BJ (cell line): ENCODE measurements at regions not wholly inside any gene's neighbourhood (a gene's known extent, or its start where the extent isn't known, plus 50 kb on each side); places are given as distances from the start of the nearest gene placed in this dataset.
"Not testable (repeated sequence)": the region's sequence is repeated elsewhere in the genome, so short reads cannot be mapped to it uniquely, and the experiment has no call there.

Source experiments
- CTCF ChIA-PET: fragments of 350-600 bp; formaldehyde crosslinking; extraction: SDS; loops from one replicate; lab custom pipeline; 2021; ENCODE audit warnings: antibody characterized with exemption, inconsistent platforms; lab: Yijun Ruan, JAX
- POLR2A ChIA-PET: fragments of 300-600 bp; sonication (Branson Sonifier 250); formaldehyde crosslinking; extraction: SDS; loops from one replicate; lab custom pipeline; 2021; ENCODE audit warnings: antibody characterized with exemption; lab: Charles Lee
- DNase-seq: peaks from one replicate; pipeline ENCODE4 v3.0.0-alpha.2; 2011; ENCODE audit warnings: low read depth
- H3K27me3 ChIP-seq: 2 replicates; pipeline ENCODE4 v1.6.0; 2011; ENCODE audit warnings: low read length; ENCODE audit not compliant: control insufficient read depth, insufficient read depth
- H3K36me3 ChIP-seq: 2 replicates; pipeline ENCODE4 v1.5.1; 2011; ENCODE audit warnings: low read length; ENCODE audit not compliant: control insufficient read depth, insufficient read depth
- H3K4me3 ChIP-seq: 2 replicates; pipeline ENCODE4 v1.5.1; 2011; ENCODE audit warnings: low read depth, mild to moderate bottlenecking, control low read depth, low read length
- TF ChIP-seq, protein P1 (sequence below): IDR thresholded peaks from 2 replicates; pipeline ENCODE4 v1.5.1; 2011; ENCODE audit warnings: low read depth, mild to moderate bottlenecking, control low read depth, inconsistent platforms, low read length, moderate library complexity; ENCODE audit not compliant: insufficient read depth

DNA sequence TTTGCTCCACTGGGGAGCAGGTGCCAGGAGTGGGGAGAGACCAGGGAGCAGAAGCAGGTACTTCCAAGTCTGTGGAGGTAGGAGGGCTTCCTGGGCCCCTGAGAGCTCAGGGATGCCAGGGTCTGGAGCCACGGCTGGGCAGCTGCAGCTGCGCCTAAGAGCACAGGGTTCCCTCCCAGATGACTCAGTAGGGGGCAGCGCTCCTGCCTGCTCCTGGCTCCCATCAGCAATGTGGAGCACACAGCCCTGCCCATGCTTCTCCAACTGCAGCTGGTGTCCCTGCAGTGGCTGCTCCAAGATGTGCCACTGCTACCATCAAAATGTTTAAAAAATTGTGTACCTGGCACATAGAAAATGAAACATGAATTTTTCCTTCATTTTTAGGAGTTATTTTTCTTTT, 1028.2 kb downstream of the PCDH7 start:
- no peak overlapping the region for H3K4me3 ChIP-seq
- H3K36me3 ChIP-seq: no peaks in the 10 kb centered on the region
- POLR2A ChIA-PET: no interaction called here
- TF ChIP-seq, protein P1, sequence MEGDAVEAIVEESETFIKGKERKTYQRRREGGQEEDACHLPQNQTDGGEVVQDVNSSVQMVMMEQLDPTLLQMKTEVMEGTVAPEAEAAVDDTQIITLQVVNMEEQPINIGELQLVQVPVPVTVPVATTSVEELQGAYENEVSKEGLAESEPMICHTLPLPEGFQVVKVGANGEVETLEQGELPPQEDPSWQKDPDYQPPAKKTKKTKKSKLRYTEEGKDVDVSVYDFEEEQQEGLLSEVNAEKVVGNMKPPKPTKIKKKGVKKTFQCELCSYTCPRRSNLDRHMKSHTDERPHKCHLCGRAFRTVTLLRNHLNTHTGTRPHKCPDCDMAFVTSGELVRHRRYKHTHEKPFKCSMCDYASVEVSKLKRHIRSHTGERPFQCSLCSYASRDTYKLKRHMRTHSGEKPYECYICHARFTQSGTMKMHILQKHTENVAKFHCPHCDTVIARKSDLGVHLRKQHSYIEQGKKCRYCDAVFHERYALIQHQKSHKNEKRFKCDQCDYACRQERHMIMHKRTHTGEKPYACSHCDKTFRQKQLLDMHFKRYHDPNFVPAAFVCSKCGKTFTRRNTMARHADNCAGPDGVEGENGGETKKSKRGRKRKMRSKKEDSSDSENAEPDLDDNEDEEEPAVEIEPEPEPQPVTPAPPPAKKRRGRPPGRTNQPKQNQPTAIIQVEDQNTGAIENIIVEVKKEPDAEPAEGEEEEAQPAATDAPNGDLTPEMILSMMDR: no peak
- no peak for DNase-seq
- no peaks in the 10 kb centered on the region for H3K27me3 ChIP-seq
- CTCF ChIA-PET: no interaction called here

DNA sequence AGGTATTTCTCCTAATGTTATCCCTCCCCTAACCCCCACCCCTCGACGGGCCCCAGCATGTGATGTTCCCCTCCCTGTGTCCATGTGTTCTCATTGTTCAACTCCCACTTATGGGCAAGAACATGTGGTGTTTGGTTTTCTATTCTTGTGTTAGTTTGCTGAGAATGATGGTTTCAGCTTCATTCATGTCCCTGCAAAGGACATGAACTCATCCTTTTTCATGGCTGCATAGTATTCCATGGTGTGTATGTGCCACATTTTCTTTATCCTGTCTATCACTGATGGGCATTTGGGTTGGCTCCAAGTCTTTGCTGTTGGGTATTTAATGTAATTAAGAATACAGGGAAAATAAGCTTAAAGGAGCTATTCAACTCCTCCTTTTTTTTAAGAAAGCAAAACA, 1030.4 kb downstream of the PCDH7 start:
- POLR2A ChIA-PET, H3K4me3 ChIP-seq, CTCF ChIA-PET, H3K27me3 ChIP-seq, DNase-seq, H3K36me3 ChIP-seq: not testable (repeated sequence)

DNA sequence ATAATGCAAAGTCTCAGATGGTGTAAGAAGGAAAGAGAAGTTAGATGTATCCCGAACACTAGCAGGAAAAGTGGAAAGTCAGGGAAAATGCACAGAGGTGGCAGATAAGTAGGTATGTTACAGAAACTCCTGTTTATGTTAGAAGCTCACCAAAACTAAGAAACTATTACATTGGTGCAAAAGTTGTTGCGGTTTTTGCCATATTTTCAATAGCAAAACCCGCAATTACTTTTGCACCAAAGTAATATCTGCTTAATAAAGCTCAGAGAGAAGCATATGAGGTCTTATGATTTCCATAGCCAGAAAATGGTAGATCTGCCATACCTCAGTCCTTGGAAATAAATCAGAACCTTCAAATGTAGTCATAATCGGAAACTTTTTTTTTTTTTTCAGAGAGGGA, 1035.6 kb downstream of the PCDH7 start:
- ChIA-PET POLR2A (no interaction called here), CTCF (no interaction called here)
- no peaks in the 10 kb centered on the region for H3K36me3 ChIP-seq
- no peaks in the 10 kb centered on the region for H3K27me3 ChIP-seq
- no peak for DNase-seq
- H3K4me3 ChIP-seq: no peak overlapping the region
- TF ChIP-seq, protein P1: no peak

DNA sequence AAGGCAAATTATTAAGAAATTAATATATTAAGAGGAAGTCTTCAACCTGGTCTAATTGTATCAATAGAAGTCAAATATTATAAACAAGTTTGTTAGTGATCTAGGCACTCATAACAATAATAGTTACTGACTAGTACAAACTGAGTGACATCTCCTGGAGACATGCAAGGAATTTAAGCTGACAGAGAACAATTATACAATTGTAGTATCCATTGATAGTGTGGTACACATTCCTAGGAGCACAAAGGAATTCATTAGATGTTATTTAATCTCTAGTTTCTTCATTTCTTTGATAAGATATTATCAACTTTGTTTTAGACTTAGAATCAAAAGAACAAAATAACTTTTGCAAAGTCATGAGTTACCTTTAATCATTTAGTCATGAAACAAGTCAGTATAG, 1048.6 kb downstream of the PCDH7 start:
- TF ChIP-seq, protein P1: no peak
- no peaks in the 10 kb centered on the region for H3K27me3 ChIP-seq
- H3K36me3 ChIP-seq: no peaks in the 10 kb centered on the region
- no peak overlapping the region for H3K4me3 ChIP-seq
- POLR2A ChIA-PET: no interaction called here
- DNase-seq: no peak
- CTCF ChIA-PET: no interaction called here

DNA sequence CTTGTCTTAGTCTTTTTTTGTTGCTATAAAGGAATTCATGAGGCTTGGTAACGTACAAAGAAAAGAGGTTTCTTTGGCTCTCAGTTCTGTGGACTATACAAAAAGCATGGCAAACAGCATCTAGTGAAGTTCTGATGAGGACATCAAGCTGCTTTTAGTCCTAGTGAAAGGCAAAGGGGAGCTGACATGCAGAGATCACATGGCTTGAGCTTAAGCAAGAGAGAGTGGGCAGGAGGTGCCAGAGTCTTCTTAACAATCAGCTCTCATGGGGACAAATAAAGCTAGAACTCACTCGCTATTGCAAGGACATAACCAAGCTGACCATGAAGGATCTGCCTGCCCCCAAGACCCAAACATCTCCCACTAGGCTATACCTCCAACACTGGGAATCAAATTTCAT, 1063.1 kb downstream of the PCDH7 start:
- DNase-seq: no peak
- ChIA-PET POLR2A (no interaction called here), CTCF (no interaction called here)
- TF ChIP-seq, protein P1: no peak
- Histone ChIP-seq H3K27me3 (no peaks in the 10 kb centered on the region), H3K4me3 (no peak overlapping the region), H3K36me3 (no peaks in the 10 kb centered on the region)

DNA sequence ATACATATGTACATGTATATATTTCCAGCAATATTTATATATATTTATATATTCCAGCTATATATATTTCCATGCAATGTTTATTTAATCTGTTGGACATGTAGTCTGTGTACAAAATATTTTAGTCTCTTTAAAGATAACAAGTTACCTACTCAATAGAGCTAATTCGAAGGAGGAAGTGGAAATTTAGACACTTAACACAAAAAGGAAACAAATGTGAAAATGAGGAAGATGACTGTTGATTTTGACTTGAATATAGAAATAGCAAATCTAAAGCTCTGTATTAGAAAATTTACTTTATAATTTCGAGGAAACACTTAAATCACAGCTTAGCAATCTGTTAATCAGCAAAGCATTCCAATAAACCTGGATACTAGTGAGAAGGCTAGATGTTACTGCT, 1064.4 kb downstream of the PCDH7 start:
- CTCF ChIA-PET: no interaction called here
- no peak overlapping the region for H3K4me3 ChIP-seq
- POLR2A ChIA-PET: no interaction called here
- TF ChIP-seq, protein P1: no peak
- no peaks in the 10 kb centered on the region for H3K27me3 ChIP-seq
- H3K36me3 ChIP-seq: no peaks in the 10 kb centered on the region
- DNase-seq: no peak
